CD4-positive, alpha-beta memory T cell (primary cell): ENCODE measurements at regions not wholly inside any gene's neighbourhood (a gene's known extent, or its start where the extent isn't known, plus 50 kb on each side); places are given as distances from the start of the nearest gene placed in this dataset.

ENCODE experiments used
- CTCF ChIA-PET: fragments of 350-600 bp; sonication (Branson Sonifier 250); formaldehyde crosslinking; loops from one replicate; lab custom pipeline; 2021; ENCODE audit warnings: inconsistent platforms; ENCODE audit not compliant: partially characterized antibody; lab: Charles Lee
- POLR2A ChIA-PET: fragments of 350-600 bp; sonication (Branson Sonifier 250); formaldehyde crosslinking; loops from one replicate; lab custom pipeline; 2021; ENCODE audit not compliant: partially characterized antibody; lab: Charles Lee
- DNase-seq, 5 donors: peaks; one replicate each; pipeline versions ENCODE4 v3.0.0 to v3.0.0-alpha.2; 2020 to 2022; ENCODE audit warnings: mixed read lengths in 1 of 5
- H3K27ac ChIP-seq: one replicate; pipeline ENCODE4 v1.7.0; 2013; ENCODE audit warnings: low read depth, low read length
- H3K27me3 ChIP-seq: 2 replicates; pipeline ENCODE4 v1.7.0; 2013; ENCODE audit warnings: mild to moderate bottlenecking, low read length, moderate library complexity; ENCODE audit not compliant: insufficient read depth
- H3K36me3 ChIP-seq: 2 replicates; pipeline ENCODE4 v1.7.0; 2013; ENCODE audit warnings: mild to moderate bottlenecking, low read length, moderate library complexity; ENCODE audit not compliant: insufficient read depth
- H3K4me1 ChIP-seq: 2 replicates; pipeline ENCODE4 v1.7.0; 2013; ENCODE audit warnings: mild to moderate bottlenecking, low read length, moderate library complexity; ENCODE audit not compliant: insufficient read depth
- H3K4me3 ChIP-seq, 2 donors: one replicate each; pipeline ENCODE4 v1.7.0; 2013; ENCODE audit warnings: low read length in 2 of 2, mild to moderate bottlenecking in 1 of 2
- H3K9me3 ChIP-seq, 2 donors: one replicate each; pipeline ENCODE4 v1.7.0; 2013; ENCODE audit warnings: low read length in 2 of 2, control low read depth in 1 of 2; ENCODE audit not compliant: control insufficient read depth in 1 of 2
- H3K27ac Mint-ChIP-seq, 7 donors: one replicate each; pipeline ENCODE4 v1.8.0; 2020 to 2021; ENCODE audit warnings: mixed read lengths in 7 of 7, mild to moderate bottlenecking in 6 of 7, inconsistent platforms in 3 of 7, moderate library complexity in 3 of 7
- H3K27me3 Mint-ChIP-seq, 2 donors: one replicate each; pipeline ENCODE4 v1.8.0; 2020 to 2021; ENCODE audit warnings: mixed read lengths in 2 of 2
- H3K36me3 Mint-ChIP-seq, 2 donors: one replicate each; pipeline ENCODE4 v1.8.0; 2020 to 2021; ENCODE audit warnings: mixed read lengths in 2 of 2, inconsistent platforms in 1 of 2, mild to moderate bottlenecking in 1 of 2
- H3K4me1 Mint-ChIP-seq, 4 donors: one replicate each; pipeline ENCODE4 v1.8.0; 2020 to 2021; ENCODE audit warnings: mixed read lengths in 4 of 4, mild to moderate bottlenecking in 1 of 4
- H3K4me3 Mint-ChIP-seq, 8 donors: one replicate each; pipeline ENCODE4 v1.8.0; 2020 to 2021; ENCODE audit warnings: mixed read lengths in 8 of 8, mild to moderate bottlenecking in 7 of 8, moderate library complexity in 6 of 8, inconsistent platforms in 3 of 8
- H3K9me3 Mint-ChIP-seq, 8 donors: one replicate each; pipeline ENCODE4 v1.8.0; 2020 to 2021; ENCODE audit warnings: mixed read lengths in 8 of 8, mild to moderate bottlenecking in 5 of 8, inconsistent platforms in 3 of 8, moderate library complexity in 1 of 8
- intact Hi-C: fragments of 100-400 bp; cut with micrococcal nuclease; formaldehyde crosslinking; loops from one replicate; pipeline ENCODE4 v1.15.1; 2023

DNA sequence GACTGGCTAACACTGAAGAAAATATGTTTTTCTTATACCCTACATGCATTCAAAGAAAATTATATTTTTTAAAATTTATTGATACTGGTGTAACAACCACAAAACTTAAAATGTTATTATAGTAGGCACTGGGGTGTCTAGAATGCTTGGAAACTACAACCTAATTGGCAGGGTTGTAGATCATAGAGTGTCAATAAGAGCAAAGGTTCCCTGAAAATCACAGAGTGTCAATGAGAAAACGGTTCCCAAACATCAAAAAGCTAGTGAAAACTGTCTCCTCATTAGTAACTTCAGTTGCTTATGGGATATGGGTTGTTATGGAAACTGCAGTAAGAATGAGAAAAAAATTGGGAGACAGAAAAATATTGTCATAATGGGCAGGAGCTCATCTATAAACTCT is 214.4 kb upstream of the CCNG1 start:
- ChIA-PET POLR2A (no interaction called here), CTCF (no interaction called here)
- Mint-ChIP-seq H3K27me3 (no peaks in the 10 kb centered on the region), H3K36me3 (no peaks in the 10 kb centered on the region), H3K4me1 (no peaks in the 10 kb centered on the region), H3K27ac (no peak overlapping the region), H3K4me3 (no peak overlapping the region), H3K9me3 (peaks cover 0 to 6% (median 1%) of the 10 kb centered on the region in 8 donors)
- Histone ChIP-seq H3K4me3 (no peak overlapping the region), H3K27ac (no peak overlapping the region), H3K36me3 (no peaks in the 10 kb centered on the region), H3K27me3 (no peaks in the 10 kb centered on the region), H3K9me3 (no peaks in the 10 kb centered on the region), H3K4me1 (no peaks in the 10 kb centered on the region)
- intact Hi-C loops, result no loop called here
- DNase-seq, result no peak

DNA sequence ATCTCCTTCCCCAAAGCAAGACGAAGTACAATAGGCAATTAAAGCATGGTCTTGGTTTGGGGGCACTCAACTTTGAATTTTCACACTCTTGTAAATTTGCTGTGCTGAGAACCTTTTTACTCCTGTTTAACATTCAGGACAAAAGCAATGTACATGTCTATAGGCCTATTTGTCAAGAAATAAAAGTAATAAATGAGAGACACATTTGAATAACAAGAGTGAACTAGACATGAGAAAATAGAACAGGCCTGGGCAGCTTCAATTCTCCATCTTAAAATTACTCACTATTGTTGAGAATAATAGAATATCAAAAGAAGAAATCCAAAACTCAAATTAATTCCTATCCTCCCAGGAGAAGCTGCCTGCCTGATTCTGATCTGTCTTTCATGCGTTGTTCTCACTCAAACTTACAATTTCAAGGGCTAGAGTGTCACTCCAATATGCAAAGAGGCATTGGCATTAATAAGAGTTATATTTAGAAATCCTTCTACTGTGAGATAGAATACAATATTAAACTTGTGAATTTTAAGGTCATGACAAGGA is 192.9 kb upstream of the CCNG1 start:
- Histone ChIP-seq H3K27me3 (no peaks in the 10 kb centered on the region), H3K27ac (no peak overlapping the region), H3K4me3 (no peak overlapping the region), H3K36me3 (no peaks in the 10 kb centered on the region), H3K9me3 (no peaks in the 10 kb centered on the region), H3K4me1 (no peaks in the 10 kb centered on the region)
- Mint-ChIP-seq H3K9me3 (peaks cover 0 to 6% (median 3%) of the 10 kb centered on the region in 8 donors), H3K4me1 (no peaks in the 10 kb centered on the region), H3K27ac (no peak overlapping the region), H3K27me3 (no peaks in the 10 kb centered on the region), H3K36me3 (no peaks in the 10 kb centered on the region), H3K4me3 (no peak overlapping the region)
- ChIA-PET POLR2A (no interaction called here), CTCF (no interaction called here)
- DNase-seq, result no peak
- intact Hi-C loops, result no loop called here

DNA sequence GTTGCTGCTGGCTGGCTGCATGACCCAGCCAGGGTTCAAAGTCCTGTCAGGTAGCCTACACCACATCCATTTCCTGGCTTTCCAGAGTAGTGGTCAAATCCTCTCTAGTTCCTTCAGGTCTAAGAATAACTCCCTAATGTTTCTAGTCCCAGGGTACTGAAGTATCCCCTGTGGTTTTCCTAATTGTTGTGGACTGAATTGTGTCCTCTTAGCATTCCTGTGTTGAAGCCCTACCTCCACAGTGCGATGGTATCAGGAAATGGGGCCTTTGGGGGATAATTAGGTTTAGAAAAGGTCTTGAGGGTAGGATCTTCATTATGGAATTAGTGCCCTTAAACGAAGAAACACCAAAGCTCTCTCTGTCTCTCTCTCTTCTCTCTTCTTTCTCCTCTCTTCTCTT is 191.8 kb upstream of the CCNG1 start:
- Histone ChIP-seq H3K36me3 (no peaks in the 10 kb centered on the region), H3K27me3 (no peaks in the 10 kb centered on the region), H3K4me3 (no peak overlapping the region), H3K4me1 (no peaks in the 10 kb centered on the region), H3K27ac (no peak overlapping the region), H3K9me3 (no peaks in the 10 kb centered on the region)
- intact Hi-C loops, result no loop called here
- Mint-ChIP-seq H3K4me3 (no peak overlapping the region), H3K9me3 (peaks cover 0 to 6% (median 3%) of the 10 kb centered on the region in 8 donors), H3K27me3 (no peaks in the 10 kb centered on the region), H3K4me1 (no peaks in the 10 kb centered on the region), H3K27ac (no peak overlapping the region), H3K36me3 (no peaks in the 10 kb centered on the region)
- ChIA-PET POLR2A (no interaction called here), CTCF (no interaction called here)
- DNase-seq, result no peak

DNA sequence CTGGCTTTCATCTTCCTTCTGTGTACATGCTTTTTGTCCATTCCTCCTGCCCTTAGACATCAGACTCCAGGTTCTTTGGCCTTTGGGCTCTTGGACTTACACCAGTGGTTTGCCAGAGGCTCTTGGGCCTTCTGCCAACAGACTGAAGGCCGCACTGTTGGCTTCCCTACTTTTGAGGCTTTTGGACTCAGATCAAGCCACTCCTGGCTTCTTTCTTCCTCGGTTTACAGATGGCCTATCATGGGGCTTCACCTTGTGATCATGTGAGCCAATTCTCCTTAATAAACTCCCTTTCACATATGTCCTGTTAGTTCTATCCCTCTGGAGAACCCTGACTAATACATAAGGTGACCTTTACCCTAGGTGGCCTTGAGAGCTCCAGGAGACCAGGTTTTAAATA is 189.1 kb upstream of the CCNG1 start:
- no peaks in the 10 kb centered on the region for H3K36me3 Mint-ChIP-seq
- no peak overlapping the region for H3K4me3 Mint-ChIP-seq
- H3K9me3 Mint-ChIP-seq, result peaks cover 0 to 5% (median 0%) of the 10 kb centered on the region in 8 donors
- H3K27ac Mint-ChIP-seq, result no peak overlapping the region
- POLR2A ChIA-PET, result no interaction called here
- H3K4me1 ChIP-seq, result no peaks in the 10 kb centered on the region
- H3K27ac ChIP-seq, result no peak overlapping the region
- no peak overlapping the region for H3K4me3 ChIP-seq
- H3K27me3 ChIP-seq, result no peaks in the 10 kb centered on the region
- no peaks in the 10 kb centered on the region for H3K4me1 Mint-ChIP-seq
- no peak for DNase-seq
- CTCF ChIA-PET, result no interaction called here
- no peaks in the 10 kb centered on the region for H3K27me3 Mint-ChIP-seq
- H3K9me3 ChIP-seq, result no peaks in the 10 kb centered on the region
- H3K36me3 ChIP-seq, result no peaks in the 10 kb centered on the region
- intact Hi-C loops, result no loop called here

DNA sequence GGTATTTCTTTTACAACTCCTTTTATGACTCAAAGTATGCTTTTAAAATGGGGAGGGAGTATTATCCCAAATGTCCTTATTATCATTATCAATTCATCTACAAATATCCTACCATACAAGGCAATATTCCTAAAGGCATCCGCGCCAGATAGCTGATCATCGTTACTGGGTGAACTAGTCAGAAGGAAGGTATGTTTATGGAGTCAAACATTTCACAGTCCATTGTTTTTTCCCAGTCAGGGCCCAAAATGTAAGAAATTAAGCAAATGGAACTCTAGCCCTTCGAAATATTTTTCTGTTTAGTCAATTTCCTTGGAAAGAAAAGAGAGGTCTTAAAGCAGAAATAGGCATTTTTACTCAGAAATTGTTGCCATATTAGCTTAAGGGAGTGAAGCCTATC is 188.5 kb upstream of the CCNG1 start:
- Histone ChIP-seq H3K4me3 (no peak overlapping the region), H3K36me3 (no peaks in the 10 kb centered on the region), H3K4me1 (no peaks in the 10 kb centered on the region), H3K9me3 (no peaks in the 10 kb centered on the region), H3K27ac (no peak overlapping the region), H3K27me3 (no peaks in the 10 kb centered on the region)
- no peaks in the 10 kb centered on the region for H3K4me1 Mint-ChIP-seq
- no peak overlapping the region for H3K27ac Mint-ChIP-seq
- H3K4me3 Mint-ChIP-seq, result no peak overlapping the region
- intact Hi-C loops, result no loop called here
- no peaks in the 10 kb centered on the region for H3K36me3 Mint-ChIP-seq
- no peaks in the 10 kb centered on the region for H3K27me3 Mint-ChIP-seq
- CTCF ChIA-PET, result no interaction called here
- no peak for DNase-seq
- POLR2A ChIA-PET, result no interaction called here
- peaks cover 0 to 3% (median 1%) of the 10 kb centered on the region in 8 donors for H3K9me3 Mint-ChIP-seq

DNA sequence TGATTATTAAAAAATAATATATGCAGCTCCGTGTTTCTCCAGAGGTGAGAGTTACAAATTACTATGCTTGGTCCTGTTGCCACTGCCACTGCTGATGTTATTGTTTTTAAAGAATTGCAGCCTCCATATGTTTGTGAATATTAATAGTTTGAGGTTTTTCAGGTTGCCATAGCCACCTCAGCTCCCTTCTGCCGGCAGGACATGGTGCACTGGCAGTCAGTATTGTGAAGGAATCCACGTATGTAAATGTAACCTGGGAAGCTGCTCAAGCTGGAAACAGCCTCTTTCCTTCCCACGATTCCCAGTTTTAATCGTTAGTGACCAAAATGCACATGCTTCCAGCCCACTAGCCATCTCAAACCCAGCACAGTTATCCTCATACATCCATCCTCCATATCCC is 184.4 kb upstream of the CCNG1 start:
- no peaks in the 10 kb centered on the region for H3K36me3 ChIP-seq
- Mint-ChIP-seq H3K9me3 (peaks cover 0 to 3% (median 1%) of the 10 kb centered on the region in 8 donors), H3K36me3 (no peaks in the 10 kb centered on the region), H3K4me1 (no peaks in the 10 kb centered on the region), H3K27me3 (no peaks in the 10 kb centered on the region), H3K4me3 (no peak overlapping the region), H3K27ac (no peak overlapping the region)
- POLR2A ChIA-PET, result no interaction called here
- no peak overlapping the region for H3K27ac ChIP-seq
- no peaks in the 10 kb centered on the region for H3K4me1 ChIP-seq
- CTCF ChIA-PET, result no interaction called here
- no peaks in the 10 kb centered on the region for H3K9me3 ChIP-seq
- no peaks in the 10 kb centered on the region for H3K27me3 ChIP-seq
- no peak overlapping the region for H3K4me3 ChIP-seq
- intact Hi-C loops, result no loop called here
- DNase-seq, result no peak

DNA sequence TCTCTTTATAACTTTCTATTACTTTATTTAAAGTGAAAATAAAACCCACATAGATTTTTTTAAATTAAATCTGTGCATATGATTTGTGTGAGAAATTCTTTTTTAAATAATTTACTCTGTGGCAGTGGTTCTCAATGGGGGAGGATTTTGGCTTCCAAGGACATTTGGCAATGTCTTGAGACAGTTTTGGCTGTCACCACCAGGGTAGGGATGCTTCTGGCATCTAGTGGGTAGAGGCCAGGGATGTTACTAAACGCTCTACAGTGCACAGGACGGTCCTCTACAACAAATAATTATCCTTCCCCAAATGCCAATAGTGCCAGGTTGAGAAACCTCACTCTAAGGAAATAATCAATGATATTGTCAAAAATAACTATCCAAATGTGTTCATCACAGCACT is 177.9 kb upstream of the CCNG1 start:
- Histone ChIP-seq H3K27me3 (no peaks in the 10 kb centered on the region), H3K36me3 (no peaks in the 10 kb centered on the region), H3K4me1 (no peaks in the 10 kb centered on the region), H3K27ac (no peak overlapping the region), H3K4me3 (no peak overlapping the region), H3K9me3 (no peaks in the 10 kb centered on the region)
- Mint-ChIP-seq H3K27ac (no peak overlapping the region), H3K4me3 (no peak overlapping the region), H3K27me3 (no peaks in the 10 kb centered on the region), H3K9me3 (peaks cover 0 to 7% (median 0%) of the 10 kb centered on the region in 8 donors), H3K4me1 (no peaks in the 10 kb centered on the region), H3K36me3 (no peaks in the 10 kb centered on the region)
- ChIA-PET CTCF (no interaction called here), POLR2A (no interaction called here)
- intact Hi-C loops, result no loop called here
- no peak for DNase-seq

DNA sequence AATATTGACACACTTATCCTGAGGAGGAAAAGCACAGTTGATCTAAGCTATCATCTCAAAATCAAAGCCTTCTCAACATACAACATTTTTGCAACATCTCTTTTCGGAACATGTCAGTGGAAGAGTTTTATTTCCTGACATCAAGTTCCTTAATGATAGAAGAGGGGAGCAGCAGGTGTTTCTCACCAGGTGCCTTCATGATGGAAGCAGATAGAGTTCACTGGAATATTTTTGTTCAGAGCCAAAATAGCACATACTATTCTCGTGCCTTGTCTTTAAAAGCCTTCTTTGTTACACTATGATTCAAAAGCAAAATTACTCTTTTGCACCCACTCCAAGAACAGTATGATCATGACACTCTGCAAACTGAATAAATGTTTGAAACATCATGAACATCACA is 176.9 kb upstream of the CCNG1 start:
- Mint-ChIP-seq H3K36me3 (no peaks in the 10 kb centered on the region), H3K4me3 (no peak overlapping the region), H3K9me3 (peaks cover 0 to 7% (median 0%) of the 10 kb centered on the region in 8 donors), H3K27me3 (no peaks in the 10 kb centered on the region), H3K4me1 (no peaks in the 10 kb centered on the region), H3K27ac (no peak overlapping the region)
- DNase-seq, result no peak
- Histone ChIP-seq H3K4me1 (no peaks in the 10 kb centered on the region), H3K36me3 (no peaks in the 10 kb centered on the region), H3K27me3 (no peaks in the 10 kb centered on the region), H3K9me3 (no peaks in the 10 kb centered on the region), H3K4me3 (no peak overlapping the region), H3K27ac (no peak overlapping the region)
- intact Hi-C loops, result no loop called here
- POLR2A ChIA-PET, result no interaction called here
- CTCF ChIA-PET, result no interaction called here
